K562 (cell line): ENCODE measurements at regions not wholly inside any gene's neighbourhood (a gene's known extent, or its start where the extent isn't known, plus 50 kb on each side); places are given as distances from the start of the nearest gene placed in this dataset.

ENCODE experiments used
- GATA2 ChIP-seq: sonication (generic); formaldehyde crosslinking; IDR thresholded peaks from 2 replicates; pipeline ENCODE4 v1.4.0; 2020; ENCODE audit warnings: mild to moderate bottlenecking, missing genetic modification reagents
- GTF3C2 ChIP-seq: IDR thresholded peaks from 3 replicates; pipeline ENCODE4 v1.6.1; 2011; ENCODE audit warnings: borderline replicate concordance, mild to moderate bottlenecking, moderate library complexity; ENCODE audit not compliant: insufficient read length; ENCODE audit errors: extremely low read depth
- MAFF ChIP-seq: IDR thresholded peaks from 2 replicates; pipeline ENCODE4 v1.6.1; 2012; ENCODE audit warnings: low read length, improper control_type of control experiment
- MGA ChIP-seq: fragments of 450-650 bp; IDR thresholded peaks from 2 replicates; pipeline ENCODE4 v1.6.1; 2016; ENCODE audit warnings: mild to moderate bottlenecking, moderate library complexity
- ZNF24 ChIP-seq: fragments of 450-650 bp; IDR thresholded peaks from 2 replicates; pipeline ENCODE4 v1.6.1; 2016

DNA sequence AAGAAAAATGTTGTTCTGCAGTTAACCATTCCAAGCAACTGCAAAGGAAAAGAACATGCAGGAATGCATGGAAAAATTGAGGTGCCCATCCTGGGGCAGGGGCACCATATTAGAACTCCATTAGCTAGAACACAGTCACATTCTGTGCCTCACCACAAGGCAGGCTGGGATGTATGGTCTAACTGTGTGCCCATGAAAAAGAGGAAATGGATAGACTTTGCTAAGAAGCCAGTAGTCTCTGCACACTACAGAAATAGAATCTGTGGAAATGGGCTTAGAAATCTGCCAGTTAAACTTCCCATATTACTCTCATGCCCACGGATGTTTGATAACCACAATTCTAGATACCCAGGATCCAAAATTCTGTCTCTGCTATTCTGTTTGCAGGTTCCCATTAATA, 423.8 kb upstream of the SMARCA2 start (continued):
- TF ChIP-seq MGA (no peak), GTF3C2 (no peak), MAFF (no peak), ZNF24 (no peak), GATA2 (CRISPR knock-in tag) (no peak)
